ENCODE measurements at regions not wholly inside any gene's neighbourhood (a gene's known extent, or its start where the extent isn't known, plus 50 kb on each side); places are given as distances from the start of the nearest gene placed in this dataset.

DNA sequence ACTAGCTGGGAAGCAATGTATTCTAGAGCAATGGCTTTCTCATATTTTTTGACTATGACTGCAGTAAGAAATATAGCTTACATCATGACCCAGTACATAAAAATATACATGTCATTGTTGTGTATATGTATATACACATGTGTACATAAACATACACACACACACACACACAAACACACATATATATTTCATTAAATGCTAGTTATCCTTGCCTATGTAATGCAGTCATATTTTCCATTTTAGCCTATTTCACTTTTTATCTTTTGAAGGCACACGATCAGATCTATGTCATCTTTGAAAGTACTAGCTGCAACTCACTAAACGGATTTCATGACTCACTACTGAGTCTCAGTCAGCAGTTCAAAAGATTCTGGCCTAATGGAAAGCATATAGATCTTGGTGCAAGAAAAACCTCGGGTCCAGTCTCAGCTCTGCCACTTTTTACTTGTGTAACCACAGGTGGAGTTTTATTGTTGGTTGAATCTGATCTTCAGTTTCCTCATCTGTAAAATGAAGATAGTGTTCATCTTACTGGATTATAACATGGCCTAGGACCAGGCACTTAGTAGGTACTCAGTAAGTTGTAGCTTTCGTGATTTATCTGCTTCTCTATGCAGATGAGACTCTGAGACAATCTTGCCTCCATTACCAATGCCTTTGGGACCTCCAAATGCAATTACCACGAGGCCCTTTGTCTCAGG lies 325.6 kb downstream of the RRAGC start:
- Histone ChIP-seq H3K36me3 (ENCODE audit: control insufficient read depth in 4 of 4, insufficient read depth in 3 of 4, low read depth in 1 of 4, low read length in 3 of 4) (no peaks in the 10 kb centered on the region), H3K9ac (ENCODE audit: low read depth in 1 of 2, low read length in 2 of 2) (no peak overlapping the region), H3K27ac (ENCODE audit: low read depth in 1 of 2, low read length in 2 of 2) (no peak overlapping the region), H3K9me3 (ENCODE audit: control insufficient read depth in 4 of 4, low read length in 3 of 4) (no peaks in the 10 kb centered on the region), H3K4me1 (ENCODE audit: control insufficient read depth in 4 of 4, insufficient read depth in 4 of 4, low read length in 3 of 4) (no peaks in the 10 kb centered on the region), H3K27me3 (ENCODE audit: control insufficient read depth in 4 of 4, insufficient read depth in 4 of 4, low read length in 3 of 4) (peaks cover 0 to 3% (median under 1%) of the 10 kb centered on the region in 4 donors), H3K4me3 (ENCODE audit: low read depth in 1 of 3, low read length in 3 of 3) (no peak overlapping the region)
- no peak for DNase-seq (ENCODE audit: low spot score)
- no peak for TF ChIP-seq FOXA2 (IDR thresholded peaks at IDR 0.05)
- TF ChIP-seq FOXA1 (IDR thresholded peaks at IDR 0.05), result no peak
- TF ChIP-seq REST (IDR thresholded peaks at IDR 0.05), result no peak
- no peak for TF ChIP-seq RAD21 (IDR thresholded peaks at IDR 0.05)
- no peak for TF ChIP-seq SP1 (IDR thresholded peaks at IDR 0.05)
- TF ChIP-seq GABPA (IDR thresholded peaks at IDR 0.05 in 1 of 2, conservative IDR thresholded peaks at IDR 0.05 in 1 of 2), result no peak
- TF ChIP-seq JUND (IDR thresholded peaks at IDR 0.05), result no peak
- no peak for TF ChIP-seq YY1 (IDR thresholded peaks at IDR 0.05)
- no peak for TF ChIP-seq ATF3 (IDR thresholded peaks at IDR 0.05)
- TF ChIP-seq, protein P1, sequence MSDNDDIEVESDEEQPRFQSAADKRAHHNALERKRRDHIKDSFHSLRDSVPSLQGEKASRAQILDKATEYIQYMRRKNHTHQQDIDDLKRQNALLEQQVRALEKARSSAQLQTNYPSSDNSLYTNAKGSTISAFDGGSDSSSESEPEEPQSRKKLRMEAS (IDR thresholded peaks at IDR 0.05), result no peak
- TF ChIP-seq EGR1 (IDR thresholded peaks at IDR 0.05; ENCODE audit: low read depth in 2 of 2), result no peak
- TF ChIP-seq ZBTB33 (IDR thresholded peaks at IDR 0.05), result no peak
- 61% methylated on average over 5 of the region's 5 CpGs for WGBS

DNA sequence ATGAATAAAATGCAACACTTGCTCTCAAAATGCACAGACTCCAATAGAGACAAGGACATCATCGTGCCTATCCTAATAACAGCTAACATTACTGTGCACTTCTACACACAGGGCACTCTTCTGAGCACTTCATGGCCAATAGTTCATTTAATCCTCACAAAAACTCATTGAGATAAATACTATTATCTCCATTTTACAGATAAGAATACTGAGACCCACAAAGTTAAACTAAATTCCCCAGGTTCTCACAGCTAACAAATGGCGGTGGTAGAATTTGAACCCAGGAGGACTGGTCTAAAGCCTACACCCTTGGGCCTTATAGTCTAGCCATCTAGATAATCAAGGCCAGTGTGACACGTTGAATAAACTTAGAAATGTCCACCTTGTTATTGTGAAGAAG lies 328.6 kb downstream of the RRAGC start:
- H3K27ac ChIP-seq (ENCODE audit: low read depth in 1 of 2, low read length in 2 of 2), result no peak overlapping the region
- H3K4me1 ChIP-seq (ENCODE audit: control insufficient read depth in 4 of 4, insufficient read depth in 4 of 4, low read length in 3 of 4), result no peaks in the 10 kb centered on the region
- H3K4me3 ChIP-seq (ENCODE audit: low read depth in 1 of 3, low read length in 3 of 3), result no peak overlapping the region
- no peaks in the 10 kb centered on the region for H3K27me3 ChIP-seq (ENCODE audit: control insufficient read depth in 4 of 4, insufficient read depth in 4 of 4, low read length in 3 of 4)
- 91% methylated on average over 3 of the region's 3 CpGs for WGBS
- H3K9me3 ChIP-seq (ENCODE audit: control insufficient read depth in 4 of 4, low read length in 3 of 4), result no peaks in the 10 kb centered on the region
- no peak overlapping the region for H3K9ac ChIP-seq (ENCODE audit: low read depth in 1 of 2, low read length in 2 of 2)
- H3K36me3 ChIP-seq (ENCODE audit: control insufficient read depth in 4 of 4, insufficient read depth in 3 of 4, low read depth in 1 of 4, low read length in 3 of 4), result no peaks in the 10 kb centered on the region
- no peak for DNase-seq (ENCODE audit: low spot score)
- TF ChIP-seq HNF4A (conservative IDR thresholded peaks at IDR 0.05) (no peak), JUND (IDR thresholded peaks at IDR 0.05) (no peak), SP1 (IDR thresholded peaks at IDR 0.05) (no peak), ATF3 (IDR thresholded peaks at IDR 0.05) (no peak), FOXA2 (IDR thresholded peaks at IDR 0.05) (no peak), FOXA1 (IDR thresholded peaks at IDR 0.05) (no peak), RAD21 (IDR thresholded peaks at IDR 0.05) (no peak), HNF4G (IDR thresholded peaks at IDR 0.05) (no peak), NR2F2 (IDR thresholded peaks at IDR 0.05) (no peak), TAF1 (conservative IDR thresholded peaks at IDR 0.05) (no peak), REST (IDR thresholded peaks at IDR 0.05) (no peak), YY1 (IDR thresholded peaks at IDR 0.05) (no peak), EGR1 (IDR thresholded peaks at IDR 0.05; ENCODE audit: low read depth in 2 of 2) (no peak)
- TF ChIP-seq, protein P2, sequence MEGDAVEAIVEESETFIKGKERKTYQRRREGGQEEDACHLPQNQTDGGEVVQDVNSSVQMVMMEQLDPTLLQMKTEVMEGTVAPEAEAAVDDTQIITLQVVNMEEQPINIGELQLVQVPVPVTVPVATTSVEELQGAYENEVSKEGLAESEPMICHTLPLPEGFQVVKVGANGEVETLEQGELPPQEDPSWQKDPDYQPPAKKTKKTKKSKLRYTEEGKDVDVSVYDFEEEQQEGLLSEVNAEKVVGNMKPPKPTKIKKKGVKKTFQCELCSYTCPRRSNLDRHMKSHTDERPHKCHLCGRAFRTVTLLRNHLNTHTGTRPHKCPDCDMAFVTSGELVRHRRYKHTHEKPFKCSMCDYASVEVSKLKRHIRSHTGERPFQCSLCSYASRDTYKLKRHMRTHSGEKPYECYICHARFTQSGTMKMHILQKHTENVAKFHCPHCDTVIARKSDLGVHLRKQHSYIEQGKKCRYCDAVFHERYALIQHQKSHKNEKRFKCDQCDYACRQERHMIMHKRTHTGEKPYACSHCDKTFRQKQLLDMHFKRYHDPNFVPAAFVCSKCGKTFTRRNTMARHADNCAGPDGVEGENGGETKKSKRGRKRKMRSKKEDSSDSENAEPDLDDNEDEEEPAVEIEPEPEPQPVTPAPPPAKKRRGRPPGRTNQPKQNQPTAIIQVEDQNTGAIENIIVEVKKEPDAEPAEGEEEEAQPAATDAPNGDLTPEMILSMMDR (IDR thresholded peaks at IDR 0.05; ENCODE audit: low read depth, low read length, missing input control), result no peak
- TF ChIP-seq, protein P1 (IDR thresholded peaks at IDR 0.05), result no peak

All from liver (tissue), 8 donors.